GM23338 (cell line): ENCODE measurements at regions not wholly inside any gene's neighbourhood (a gene's known extent, or its start where the extent isn't known, plus 50 kb on each side); places are given as distances from the start of the nearest gene placed in this dataset.

Source experiments
- ATAC-seq: fragments of 200-7000 bp; cut with Tn5 transposase; 3 replicates; pipeline ENCODE4 v1.9.1; 2020
- DNase-seq: peaks from one replicate; pipeline ENCODE4 v3.0.0-alpha.2; 2015; ENCODE audit warnings: low spot score
- H2AFZ ChIP-seq: fragments of 200-600 bp; sonication (generic); 2 replicates; pipeline ENCODE4 v1.8.0; 2016; ENCODE audit warnings: antibody characterized with exemption, mild to moderate bottlenecking, moderate library complexity
- H3F3A ChIP-seq: fragments of 200-600 bp; sonication (generic); replicated peaks from 2 replicates; pipeline ENCODE4 v1.8.0; 2017; ENCODE audit warnings: antibody characterized with exemption, mixed run types, low read depth
- H3K27ac ChIP-seq: fragments of 200-600 bp; sonication (generic); 2 replicates; pipeline ENCODE4 v1.6.1; 2016; ENCODE audit warnings: low read depth
- H3K27me3 ChIP-seq: fragments of 200-600 bp; sonication (generic); 2 replicates; pipeline ENCODE4 v1.8.0; 2016; ENCODE audit warnings: mild to moderate bottlenecking, mixed run types, moderate library complexity; ENCODE audit not compliant: insufficient read depth
- H3K36me3 ChIP-seq: fragments of 200-600 bp; sonication (generic); 2 replicates; pipeline ENCODE4 v1.8.0; 2016; ENCODE audit warnings: mild to moderate bottlenecking; ENCODE audit not compliant: insufficient read depth
- H3K4me1 ChIP-seq: fragments of 200-600 bp; sonication (generic); 2 replicates; pipeline ENCODE4 v1.8.0; 2016; ENCODE audit warnings: mild to moderate bottlenecking, moderate library complexity; ENCODE audit not compliant: insufficient read depth
- H3K4me2 ChIP-seq: fragments of 200-600 bp; sonication (generic); 2 replicates; pipeline ENCODE4 v1.7.1; 2017; ENCODE audit warnings: mixed run types
- H3K4me3 ChIP-seq: fragments of 200-600 bp; sonication (generic); 2 replicates; pipeline ENCODE4 v1.6.1; 2016; ENCODE audit warnings: mixed run types
- H3K79me2 ChIP-seq: fragments of 200-600 bp; sonication (generic); replicated peaks from 2 replicates; pipeline ENCODE4 v1.8.0; 2017; ENCODE audit warnings: mild to moderate bottlenecking; ENCODE audit not compliant: insufficient read depth
- H3K9me2 ChIP-seq: fragments of 200-600 bp; sonication (generic); 2 replicates; pipeline ENCODE4 v1.8.0; 2017; ENCODE audit not compliant: insufficient read depth
- H4K20me1 ChIP-seq: fragments of 200-600 bp; sonication (generic); replicated peaks from 2 replicates; pipeline ENCODE4 v1.8.0; 2017; ENCODE audit warnings: mild to moderate bottlenecking; ENCODE audit not compliant: insufficient read depth
- H3K27ac Mint-ChIP-seq: 2 replicates; pipeline ENCODE4 v1.8.0; 2020; ENCODE audit warnings: inconsistent platforms, mild to moderate bottlenecking, moderate library complexity, mixed read lengths
- H3K27me3 Mint-ChIP-seq: 3 replicates; pipeline ENCODE4 v1.8.0; 2022; ENCODE audit warnings: low read depth, mild to moderate bottlenecking, moderate library complexity, mixed read lengths, inconsistent platforms; ENCODE audit not compliant: insufficient read depth, poor library complexity
- H3K36me3 Mint-ChIP-seq: 3 replicates; pipeline ENCODE4 v1.8.0; 2021; ENCODE audit warnings: low read depth, mild to moderate bottlenecking, inconsistent platforms, moderate library complexity, mixed read lengths
- H3K4me1 Mint-ChIP-seq: 3 replicates; pipeline ENCODE4 v1.8.0; 2020; ENCODE audit warnings: mild to moderate bottlenecking, inconsistent platforms, mixed read lengths
- H3K4me3 Mint-ChIP-seq: 3 replicates; pipeline ENCODE4 v1.8.0; 2021; ENCODE audit warnings: moderate library complexity, mild to moderate bottlenecking, inconsistent platforms, mixed read lengths
- H3K9me3 Mint-ChIP-seq: 3 replicates; pipeline ENCODE4 v1.8.0; 2020; ENCODE audit warnings: moderate library complexity, mild to moderate bottlenecking, inconsistent platforms, mixed read lengths
- CREB1 ChIP-seq: fragments of 250-450 bp; sonication (Bioruptor Pico); IDR thresholded peaks from 2 replicates; pipeline ENCODE4 v1.5.0; 2020; ENCODE audit warnings: low read depth, mild to moderate bottlenecking, moderate library complexity
- ETS1 ChIP-seq: IDR thresholded peaks from 2 replicates; pipeline ENCODE4 v1.6.1; 2016; ENCODE audit warnings: antibody characterized with exemption
- EZH2 ChIP-seq: fragments of 200-600 bp; sonication (generic); IDR thresholded peaks from one replicate; pipeline ENCODE4 v1.8.0; 2017; ENCODE audit warnings: antibody characterized with exemption, mild to moderate bottlenecking, low read depth; ENCODE audit not compliant: unreplicated experiment
- JUNB ChIP-seq: IDR thresholded peaks from one replicate; pipeline ENCODE4 v1.6.1; 2016; ENCODE audit warnings: antibody characterized with exemption; ENCODE audit not compliant: unreplicated experiment
- NANOG ChIP-seq: IDR thresholded peaks from 2 replicates; pipeline ENCODE4 v1.6.1; 2016; ENCODE audit warnings: antibody characterized with exemption, borderline replicate concordance
- POLR2AphosphoS5 ChIP-seq: IDR thresholded peaks from 2 replicates; pipeline ENCODE4 v1.6.1; 2016; ENCODE audit warnings: antibody characterized with exemption, low read depth
- STAT1 ChIP-seq: IDR thresholded peaks from one replicate; pipeline ENCODE4 v1.6.1; 2016; ENCODE audit warnings: antibody characterized with exemption; ENCODE audit not compliant: unreplicated experiment
- TF ChIP-seq, protein P1 (sequence below): fragments of 250-450 bp; sonication (Bioruptor Pico); IDR thresholded peaks from 2 replicates; pipeline ENCODE4 v1.5.0; 2020; ENCODE audit warnings: mild to moderate bottlenecking, moderate library complexity
- TF ChIP-seq, protein P2 (sequence below): IDR thresholded peaks from one replicate; pipeline ENCODE4 v1.6.1; 2018; ENCODE audit warnings: antibody characterized with exemption; ENCODE audit not compliant: unreplicated experiment

DNA sequence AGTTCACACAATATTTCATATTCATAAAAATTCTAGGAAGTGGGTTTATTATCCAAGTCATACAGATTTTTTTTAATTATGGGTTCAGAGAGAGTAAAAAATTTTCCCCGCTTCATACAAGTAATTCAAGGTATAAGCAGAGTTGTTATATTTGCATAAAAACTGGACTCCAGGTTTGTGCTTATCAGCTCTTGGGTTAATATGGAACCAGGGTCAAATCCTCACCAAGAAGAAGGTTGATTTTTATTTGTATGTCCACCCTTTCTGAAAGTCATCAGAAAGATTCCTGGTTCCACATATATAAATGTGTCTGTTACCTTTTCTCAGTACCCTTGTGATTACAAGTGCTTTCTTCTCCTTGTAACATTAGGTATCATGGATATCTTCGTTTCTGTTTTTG is 143.8 kb upstream of the PKN2 start (continued):
- TF ChIP-seq, protein P1, sequence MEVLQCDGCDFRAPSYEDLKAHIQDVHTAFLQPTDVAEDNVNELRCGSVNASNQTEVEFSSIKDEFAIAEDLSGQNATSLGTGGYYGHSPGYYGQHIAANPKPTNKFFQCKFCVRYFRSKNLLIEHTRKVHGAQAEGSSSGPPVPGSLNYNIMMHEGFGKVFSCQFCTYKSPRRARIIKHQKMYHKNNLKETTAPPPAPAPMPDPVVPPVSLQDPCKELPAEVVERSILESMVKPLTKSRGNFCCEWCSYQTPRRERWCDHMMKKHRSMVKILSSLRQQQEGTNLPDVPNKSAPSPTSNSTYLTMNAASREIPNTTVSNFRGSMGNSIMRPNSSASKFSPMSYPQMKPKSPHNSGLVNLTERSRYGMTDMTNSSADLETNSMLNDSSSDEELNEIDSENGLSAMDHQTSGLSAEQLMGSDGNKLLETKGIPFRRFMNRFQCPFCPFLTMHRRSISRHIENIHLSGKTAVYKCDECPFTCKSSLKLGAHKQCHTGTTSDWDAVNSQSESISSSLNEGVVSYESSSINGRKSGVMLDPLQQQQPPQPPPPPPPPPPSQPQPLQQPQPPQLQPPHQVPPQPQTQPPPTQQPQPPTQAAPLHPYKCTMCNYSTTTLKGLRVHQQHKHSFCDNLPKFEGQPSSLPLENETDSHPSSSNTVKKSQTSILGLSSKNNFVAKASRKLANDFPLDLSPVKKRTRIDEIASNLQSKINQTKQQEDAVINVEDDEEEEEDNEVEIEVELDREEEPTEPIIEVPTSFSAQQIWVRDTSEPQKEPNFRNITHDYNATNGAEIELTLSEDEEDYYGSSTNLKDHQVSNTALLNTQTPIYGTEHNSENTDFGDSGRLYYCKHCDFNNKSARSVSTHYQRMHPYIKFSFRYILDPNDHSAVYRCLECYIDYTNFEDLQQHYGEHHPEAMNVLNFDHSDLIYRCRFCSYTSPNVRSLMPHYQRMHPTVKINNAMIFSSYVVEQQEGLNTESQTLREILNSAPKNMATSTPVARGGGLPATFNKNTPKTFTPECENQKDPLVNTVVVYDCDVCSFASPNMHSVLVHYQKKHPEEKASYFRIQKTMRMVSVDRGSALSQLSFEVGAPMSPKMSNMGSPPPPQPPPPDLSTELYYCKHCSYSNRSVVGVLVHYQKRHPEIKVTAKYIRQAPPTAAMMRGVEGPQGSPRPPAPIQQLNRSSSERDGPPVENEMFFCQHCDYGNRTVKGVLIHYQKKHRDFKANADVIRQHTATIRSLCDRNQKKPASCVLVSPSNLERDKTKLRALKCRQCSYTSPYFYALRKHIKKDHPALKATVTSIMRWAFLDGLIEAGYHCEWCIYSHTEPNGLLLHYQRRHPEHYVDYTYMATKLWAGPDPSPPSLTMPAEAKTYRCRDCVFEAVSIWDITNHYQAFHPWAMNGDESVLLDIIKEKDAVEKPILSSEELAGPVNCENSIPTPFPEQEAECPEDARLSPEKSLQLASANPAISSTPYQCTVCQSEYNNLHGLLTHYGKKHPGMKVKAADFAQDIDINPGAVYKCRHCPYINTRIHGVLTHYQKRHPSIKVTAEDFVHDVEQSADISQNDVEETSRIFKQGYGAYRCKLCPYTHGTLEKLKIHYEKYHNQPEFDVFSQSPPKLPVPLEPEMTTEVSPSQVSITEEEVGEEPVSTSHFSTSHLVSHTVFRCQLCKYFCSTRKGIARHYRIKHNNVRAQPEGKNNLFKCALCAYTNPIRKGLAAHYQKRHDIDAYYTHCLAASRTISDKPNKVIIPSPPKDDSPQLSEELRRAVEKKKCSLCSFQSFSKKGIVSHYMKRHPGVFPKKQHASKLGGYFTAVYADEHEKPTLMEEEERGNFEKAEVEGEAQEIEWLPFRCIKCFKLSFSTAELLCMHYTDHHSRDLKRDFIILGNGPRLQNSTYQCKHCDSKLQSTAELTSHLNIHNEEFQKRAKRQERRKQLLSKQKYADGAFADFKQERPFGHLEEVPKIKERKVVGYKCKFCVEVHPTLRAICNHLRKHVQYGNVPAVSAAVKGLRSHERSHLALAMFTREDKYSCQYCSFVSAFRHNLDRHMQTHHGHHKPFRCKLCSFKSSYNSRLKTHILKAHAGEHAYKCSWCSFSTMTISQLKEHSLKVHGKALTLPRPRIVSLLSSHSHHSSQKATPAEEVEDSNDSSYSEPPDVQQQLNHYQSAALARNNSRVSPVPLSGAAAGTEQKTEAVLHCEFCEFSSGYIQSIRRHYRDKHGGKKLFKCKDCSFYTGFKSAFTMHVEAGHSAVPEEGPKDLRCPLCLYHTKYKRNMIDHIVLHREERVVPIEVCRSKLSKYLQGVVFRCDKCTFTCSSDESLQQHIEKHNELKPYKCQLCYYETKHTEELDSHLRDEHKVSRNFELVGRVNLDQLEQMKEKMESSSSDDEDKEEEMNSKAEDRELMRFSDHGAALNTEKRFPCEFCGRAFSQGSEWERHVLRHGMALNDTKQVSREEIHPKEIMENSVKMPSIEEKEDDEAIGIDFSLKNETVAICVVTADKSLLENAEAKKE (CRISPR knock-in tag): no peak
- TF ChIP-seq JUNB (no peak), CREB1 (CRISPR knock-in tag) (no peak), ETS1 (no peak)

- no peak overlapping the region for H3K27ac ChIP-seq
- Mint-ChIP-seq H3K4me3 (no peak overlapping the region), H3K27ac (no peak overlapping the region), H3K27me3 (no peaks in the 10 kb centered on the region), H3K9me3 (no peaks in the 10 kb centered on the region), H3K4me1 (no peaks in the 10 kb centered on the region; the same call in 2 of the 3 replicates), H3K36me3 (no peaks in the 10 kb centered on the region)
- no peak overlapping the region for H2AFZ ChIP-seq
- DNase-seq (no peak), ATAC-seq (no peak)
- H3K27me3 ChIP-seq: no peaks in the 10 kb centered on the region
- H3K36me3 ChIP-seq: no peaks in the 10 kb centered on the region
- no peak overlapping the region for H3K4me3 ChIP-seq
- H3K4me1 ChIP-seq: no peaks in the 10 kb centered on the region
- peaks cover 14% of the 10 kb centered on the region; the same call in 1 of the 2 replicates for H3K9me2 ChIP-seq
- no peaks in the 10 kb centered on the region for H3K79me2 ChIP-seq
- TF ChIP-seq EZH2 (no peak), NANOG (no peak), CREB1 (CRISPR knock-in tag) (no peak), STAT1 (no peak), ETS1 (no peak), POLR2AphosphoS5 (no peak)
- TF ChIP-seq, protein P2, sequence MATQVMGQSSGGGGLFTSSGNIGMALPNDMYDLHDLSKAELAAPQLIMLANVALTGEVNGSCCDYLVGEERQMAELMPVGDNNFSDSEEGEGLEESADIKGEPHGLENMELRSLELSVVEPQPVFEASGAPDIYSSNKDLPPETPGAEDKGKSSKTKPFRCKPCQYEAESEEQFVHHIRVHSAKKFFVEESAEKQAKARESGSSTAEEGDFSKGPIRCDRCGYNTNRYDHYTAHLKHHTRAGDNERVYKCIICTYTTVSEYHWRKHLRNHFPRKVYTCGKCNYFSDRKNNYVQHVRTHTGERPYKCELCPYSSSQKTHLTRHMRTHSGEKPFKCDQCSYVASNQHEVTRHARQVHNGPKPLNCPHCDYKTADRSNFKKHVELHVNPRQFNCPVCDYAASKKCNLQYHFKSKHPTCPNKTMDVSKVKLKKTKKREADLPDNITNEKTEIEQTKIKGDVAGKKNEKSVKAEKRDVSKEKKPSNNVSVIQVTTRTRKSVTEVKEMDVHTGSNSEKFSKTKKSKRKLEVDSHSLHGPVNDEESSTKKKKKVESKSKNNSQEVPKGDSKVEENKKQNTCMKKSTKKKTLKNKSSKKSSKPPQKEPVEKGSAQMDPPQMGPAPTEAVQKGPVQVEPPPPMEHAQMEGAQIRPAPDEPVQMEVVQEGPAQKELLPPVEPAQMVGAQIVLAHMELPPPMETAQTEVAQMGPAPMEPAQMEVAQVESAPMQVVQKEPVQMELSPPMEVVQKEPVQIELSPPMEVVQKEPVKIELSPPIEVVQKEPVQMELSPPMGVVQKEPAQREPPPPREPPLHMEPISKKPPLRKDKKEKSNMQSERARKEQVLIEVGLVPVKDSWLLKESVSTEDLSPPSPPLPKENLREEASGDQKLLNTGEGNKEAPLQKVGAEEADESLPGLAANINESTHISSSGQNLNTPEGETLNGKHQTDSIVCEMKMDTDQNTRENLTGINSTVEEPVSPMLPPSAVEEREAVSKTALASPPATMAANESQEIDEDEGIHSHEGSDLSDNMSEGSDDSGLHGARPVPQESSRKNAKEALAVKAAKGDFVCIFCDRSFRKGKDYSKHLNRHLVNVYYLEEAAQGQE: no peak
- no peak overlapping the region for H3K4me2 ChIP-seq
- no peaks in the 10 kb centered on the region for H3F3A ChIP-seq
- H4K20me1 ChIP-seq: no peaks in the 10 kb centered on the region
Observed at GRCh38 chr1:88541596-88541995, 142.5 kb upstream of the PKN2 start.
